ENCODE measurements at regions not wholly inside any gene's neighbourhood (a gene's known extent, or its start where the extent isn't known, plus 50 kb on each side); places are given as distances from the start of the nearest gene placed in this dataset.

DNA sequence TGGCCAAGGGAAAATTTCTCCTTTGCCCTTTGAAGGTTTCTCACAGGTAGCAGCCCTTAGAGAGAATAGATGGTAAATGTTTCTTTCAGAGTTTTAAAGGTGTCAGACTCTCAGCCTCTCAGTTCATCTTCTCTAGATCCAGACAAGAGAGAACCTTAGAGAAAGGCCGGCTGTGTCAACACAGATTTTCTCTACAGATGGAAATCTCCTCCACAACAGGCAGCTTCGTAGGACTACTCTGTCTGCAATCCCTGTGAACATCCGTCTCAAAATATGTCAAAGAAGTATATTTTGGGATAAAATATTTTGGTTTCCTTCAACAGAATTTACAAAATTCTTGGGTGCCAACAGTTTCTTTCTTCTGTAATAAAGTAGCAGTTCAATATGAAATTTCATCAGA lies 282.1 kb upstream of the POU1F1 start:
- TF ChIP-seq EP300 (IDR thresholded peaks at IDR 0.05), result no peak
- TF ChIP-seq POLR2A (IDR thresholded peaks at IDR 0.05), result no peak
